ENCODE measurements at regions not wholly inside any gene's neighbourhood (a gene's known extent, or its start where the extent isn't known, plus 50 kb on each side); places are given as distances from the start of the nearest gene placed in this dataset.

DNA sequence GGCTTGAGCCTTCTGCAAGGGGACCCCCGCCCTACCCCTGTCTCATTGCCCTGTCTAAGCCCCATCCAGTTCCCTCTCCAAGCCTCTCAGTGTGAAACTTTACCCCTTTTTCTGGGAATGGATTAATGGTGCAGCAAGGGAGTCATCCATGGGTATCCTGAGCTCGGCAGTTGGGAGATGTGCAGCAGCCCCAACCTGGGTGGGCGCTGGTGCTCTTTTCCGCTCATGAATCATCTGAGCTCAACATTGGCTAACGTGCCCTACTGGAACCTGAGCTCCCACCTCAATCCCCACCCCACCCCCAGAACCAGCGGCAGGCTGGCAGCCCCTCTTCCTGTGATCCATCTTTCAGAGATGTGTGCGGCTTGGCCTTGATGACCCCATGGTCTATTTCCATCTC is 130.3 kb upstream of the MSX1 start:
- Histone ChIP-seq H3K27me3 (no peaks in the 10 kb centered on the region), H3K36me3 (no peaks in the 10 kb centered on the region), H3K9me3 (peaks cover 0 to 14% of the 10 kb centered on the region in 2 donors), H3K4me3 (no peak overlapping the region), H3K27ac (no peak overlapping the region), H3K4me1 (no peaks in the 10 kb centered on the region)
- no peak for DNase-seq (ENCODE audit: low spot score in 2 of 2)
- no peak for TF ChIP-seq CTCF (IDR thresholded peaks at IDR 0.05)
- intact Hi-C loops (cut with DNase I) = no loop called here

- Histone ChIP-seq H3K9me3 (peaks cover 0 to 20% of the 10 kb centered on the region in 2 donors), H3K4me3 (no peak overlapping the region), H3K4me1 (no peaks in the 10 kb centered on the region), H3K36me3 (no peaks in the 10 kb centered on the region), H3K27ac (no peak overlapping the region), H3K27me3 (no peaks in the 10 kb centered on the region)
- DNase-seq (ENCODE audit: low spot score in 2 of 2) = no peak
- no peak for TF ChIP-seq CTCF (IDR thresholded peaks at IDR 0.05)
- intact Hi-C loops (cut with DNase I) = no loop called here
Measured at GRCh38 chr4:4727536-4727935, 131.9 kb upstream of the MSX1 start.

GRCh38 chr4:4726051-4726450 is 133.4 kb upstream of the MSX1 start:
- Histone ChIP-seq H3K27ac (no peak overlapping the region), H3K4me3 (no peak overlapping the region), H3K9me3 (peaks cover 0 to 20% of the 10 kb centered on the region in 2 donors), H3K4me1 (no peaks in the 10 kb centered on the region), H3K27me3 (no peaks in the 10 kb centered on the region), H3K36me3 (no peaks in the 10 kb centered on the region)
- no peak for TF ChIP-seq CTCF (IDR thresholded peaks at IDR 0.05)
- no peak for DNase-seq (ENCODE audit: low spot score in 2 of 2)
- intact Hi-C loops (cut with DNase I) = no loop called here

DNA sequence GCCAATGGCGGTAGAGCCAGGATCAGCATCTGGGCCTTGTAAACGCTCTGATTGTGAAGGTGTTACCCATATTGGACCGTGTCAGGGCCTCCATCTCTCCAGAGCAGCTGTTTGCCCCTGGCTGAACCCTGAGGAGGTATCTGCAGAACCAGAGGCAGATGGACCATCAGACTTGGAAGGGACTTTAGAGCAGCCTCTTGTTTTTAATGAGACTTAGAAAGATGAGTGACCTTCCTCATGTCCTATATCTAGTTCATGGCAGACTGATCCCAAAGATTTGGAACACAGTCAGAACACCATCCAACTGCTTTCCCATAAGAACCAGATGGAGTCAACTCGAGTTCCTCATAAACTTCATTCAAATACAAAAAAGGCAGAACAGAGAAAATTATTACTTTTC is 135.1 kb upstream of the MSX1 start:
- TF ChIP-seq CTCF (IDR thresholded peaks at IDR 0.05) = no peak
- intact Hi-C loops (cut with DNase I) = no loop called here
- no peak for DNase-seq (ENCODE audit: low spot score in 2 of 2)
- Histone ChIP-seq H3K4me1 (no peaks in the 10 kb centered on the region), H3K27me3 (no peaks in the 10 kb centered on the region), H3K36me3 (no peaks in the 10 kb centered on the region), H3K27ac (no peak overlapping the region), H3K9me3 (peaks cover 0 to 20% of the 10 kb centered on the region in 2 donors), H3K4me3 (no peak overlapping the region)

- DNase-seq (ENCODE audit: low spot score in 2 of 2) = no peak
- intact Hi-C loops (cut with DNase I) = no loop called here
- Histone ChIP-seq H3K27me3 (no peaks in the 10 kb centered on the region), H3K36me3 (no peaks in the 10 kb centered on the region), H3K4me1 (no peaks in the 10 kb centered on the region), H3K9me3 (peaks cover 0 to 18% of the 10 kb centered on the region in 2 donors), H3K4me3 (no peak overlapping the region), H3K27ac (no peak overlapping the region)
- no peak for TF ChIP-seq CTCF (IDR thresholded peaks at IDR 0.05)
Measured at GRCh38 chr4:4721636-4722035, 137.8 kb upstream of the MSX1 start.

- H3K36me3 ChIP-seq = no peaks in the 10 kb centered on the region
- no peaks in the 10 kb centered on the region for H3K27me3 ChIP-seq
- H3K4me3 ChIP-seq = no peak overlapping the region
- no peak for DNase-seq (ENCODE audit: low spot score in 2 of 2)
- H3K27ac ChIP-seq = no peak overlapping the region
- H3K9me3 ChIP-seq = peaks cover 0 to 8% of the 10 kb centered on the region in 2 donors
- intact Hi-C loops (cut with DNase I) = no loop called here
- no peak for TF ChIP-seq CTCF (IDR thresholded peaks at IDR 0.05)
- H3K4me1 ChIP-seq = no peaks in the 10 kb centered on the region
Measured at GRCh38 chr4:4720646-4721045, 138.8 kb upstream of the MSX1 start.
